DOHH2 (cell line): ENCODE measurements at regions not wholly inside any gene's neighbourhood (a gene's known extent, or its start where the extent isn't known, plus 50 kb on each side); places are given as distances from the start of the nearest gene placed in this dataset.

Experiments used
- EZH2phosphoT487 ChIP-seq: fragments of 200-600 bp; sonication (generic); IDR thresholded peaks from 2 replicates; pipeline ENCODE4 v1.6.1; 2017; ENCODE audit warnings: borderline replicate concordance, mild to moderate bottlenecking, antibody characterized with exemption, low read length, moderate library complexity, mixed read lengths
- TF ChIP-seq, protein P1 (sequence below): fragments of 200-600 bp; sonication (generic); IDR thresholded peaks from one replicate; pipeline ENCODE4 v1.5.1; 2014; ENCODE audit warnings: antibody characterized with exemption, mild to moderate bottlenecking, low read depth, low read length; ENCODE audit not compliant: poor library complexity, severe bottlenecking

DNA sequence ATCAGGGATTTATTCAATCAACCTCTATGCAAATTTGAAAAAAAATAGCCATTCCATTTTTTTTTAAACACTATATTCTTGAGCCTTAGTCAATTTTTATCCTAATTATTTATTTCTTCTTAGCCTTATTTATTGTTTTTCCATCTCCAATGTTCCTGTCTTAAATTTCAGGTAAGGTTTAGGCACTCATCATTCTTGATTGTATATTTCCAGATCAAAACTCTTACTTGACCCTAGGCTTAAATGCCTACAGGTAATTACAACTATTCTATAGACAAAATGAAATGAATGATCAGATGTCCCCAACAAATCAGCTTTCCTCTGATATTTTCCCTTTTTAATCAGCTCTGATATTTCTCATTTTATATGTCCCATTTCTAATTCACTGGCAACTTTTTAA, 402.6 kb upstream of the EPHA7 start:
- no peak for TF ChIP-seq EZH2phosphoT487
- TF ChIP-seq, protein P1, sequence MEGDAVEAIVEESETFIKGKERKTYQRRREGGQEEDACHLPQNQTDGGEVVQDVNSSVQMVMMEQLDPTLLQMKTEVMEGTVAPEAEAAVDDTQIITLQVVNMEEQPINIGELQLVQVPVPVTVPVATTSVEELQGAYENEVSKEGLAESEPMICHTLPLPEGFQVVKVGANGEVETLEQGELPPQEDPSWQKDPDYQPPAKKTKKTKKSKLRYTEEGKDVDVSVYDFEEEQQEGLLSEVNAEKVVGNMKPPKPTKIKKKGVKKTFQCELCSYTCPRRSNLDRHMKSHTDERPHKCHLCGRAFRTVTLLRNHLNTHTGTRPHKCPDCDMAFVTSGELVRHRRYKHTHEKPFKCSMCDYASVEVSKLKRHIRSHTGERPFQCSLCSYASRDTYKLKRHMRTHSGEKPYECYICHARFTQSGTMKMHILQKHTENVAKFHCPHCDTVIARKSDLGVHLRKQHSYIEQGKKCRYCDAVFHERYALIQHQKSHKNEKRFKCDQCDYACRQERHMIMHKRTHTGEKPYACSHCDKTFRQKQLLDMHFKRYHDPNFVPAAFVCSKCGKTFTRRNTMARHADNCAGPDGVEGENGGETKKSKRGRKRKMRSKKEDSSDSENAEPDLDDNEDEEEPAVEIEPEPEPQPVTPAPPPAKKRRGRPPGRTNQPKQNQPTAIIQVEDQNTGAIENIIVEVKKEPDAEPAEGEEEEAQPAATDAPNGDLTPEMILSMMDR: no peak
